CD14-positive monocyte (primary cell): ENCODE measurements at regions not wholly inside any gene's neighbourhood (a gene's known extent, or its start where the extent isn't known, plus 50 kb on each side); places are given as distances from the start of the nearest gene placed in this dataset.

Source experiments
- DNase-seq, 3 donors: peaks; one replicate each; pipeline ENCODE4 v3.0.0-alpha.2; 2011 to 2022
- H2AFZ ChIP-seq: 2 replicates; pipeline ENCODE4 v1.6.0; 2012; ENCODE audit warnings: mild to moderate bottlenecking, low read depth, low read length, inconsistent platforms; ENCODE audit not compliant: insufficient read depth, poor library complexity, severe bottlenecking
- H3K27ac ChIP-seq, 2 donors: 1 replicate in 1 of 2; 2 replicates in 1 of 2; pipeline ENCODE4 v1.5.1; 2012 to 2013; ENCODE audit warnings: low read length in 2 of 2, control low read depth in 1 of 2, inconsistent platforms in 1 of 2, low read depth in 1 of 2, mild to moderate bottlenecking in 1 of 2
- H3K27me3 ChIP-seq, 2 donors: one replicate each; pipeline versions ENCODE4 v1.6.0 to v1.6.1; 2011 to 2013; ENCODE audit warnings: low read length in 2 of 2; ENCODE audit not compliant: control insufficient read depth in 2 of 2, insufficient read depth in 2 of 2
- H3K36me3 ChIP-seq, 2 donors: replicated peaks in 1 of 2; 1 replicate in 1 of 2; 2 replicates in 1 of 2; pipeline versions ENCODE4 v1.5.1 to v1.6.1; 2012 to 2013; ENCODE audit warnings: low read length in 2 of 2, control low read depth in 1 of 2, inconsistent platforms in 1 of 2, mild to moderate bottlenecking in 1 of 2; ENCODE audit not compliant: insufficient read depth in 2 of 2, control insufficient read depth in 1 of 2
- H3K4me1 ChIP-seq, 2 donors: 1 replicate in 1 of 2; 2 replicates in 1 of 2; pipeline versions ENCODE4 v1.5.1 to v1.6.1; 2012 to 2013; ENCODE audit warnings: low read length in 2 of 2, control low read depth in 1 of 2, inconsistent platforms in 1 of 2, mild to moderate bottlenecking in 1 of 2, moderate library complexity in 1 of 2; ENCODE audit not compliant: insufficient read depth in 2 of 2, control insufficient read depth in 1 of 2
- H3K4me2 ChIP-seq: replicated peaks from 2 replicates; pipeline ENCODE3; 2012; ENCODE audit warnings: low read length, moderate library complexity, mild to moderate bottlenecking; ENCODE audit not compliant: poor library complexity, severe bottlenecking; ENCODE audit errors: extremely low read depth
- H3K4me3 ChIP-seq, 3 experiments: fragments of 200-600 bp in 1 of 3; sonication (generic) in 1 of 3; replicated peaks in 1 of 3; 1 replicate in 2 of 3; 2 replicates in 1 of 3; pipeline ENCODE4 v1.5.1; 2011 to 2013; ENCODE audit warnings: low read length in 3 of 3, mild to moderate bottlenecking in 3 of 3, control low read depth in 2 of 3, low read depth in 2 of 3, inconsistent platforms in 1 of 3, moderate library complexity in 1 of 3
- H3K79me2 ChIP-seq: 2 replicates; pipeline ENCODE4 v1.6.0; 2012; ENCODE audit warnings: mild to moderate bottlenecking, control low read depth, inconsistent platforms, low read length, moderate library complexity; ENCODE audit not compliant: insufficient read depth
- H3K9ac ChIP-seq: 2 replicates; pipeline ENCODE4 v1.6.0; 2017; ENCODE audit warnings: low read length, mild to moderate bottlenecking; ENCODE audit not compliant: insufficient read depth, poor library complexity, severe bottlenecking
- H3K9me3 ChIP-seq, 2 donors: replicated peaks in 1 of 2; 1 replicate in 1 of 2; 2 replicates in 1 of 2; pipeline versions ENCODE4 v1.5.1 to v1.6.1; 2012 to 2013; ENCODE audit warnings: low read length in 2 of 2, control low read depth in 1 of 2; ENCODE audit not compliant: control insufficient read depth in 1 of 2, insufficient read depth in 1 of 2
- H4K20me1 ChIP-seq: 2 replicates; pipeline ENCODE4 v1.6.0; 2012; ENCODE audit warnings: mild to moderate bottlenecking, low read length, control low read depth, moderate library complexity; ENCODE audit not compliant: insufficient read depth
- H3K27ac Mint-ChIP-seq, 7 donors: one replicate each; pipeline ENCODE4 v1.8.0; 2020; ENCODE audit warnings: mild to moderate bottlenecking in 7 of 7, mixed read lengths in 7 of 7, moderate library complexity in 6 of 7, inconsistent platforms in 2 of 7
- H3K27me3 Mint-ChIP-seq, 3 donors: one replicate each; pipeline ENCODE4 v1.8.0; 2021 to 2022; ENCODE audit warnings: low read depth in 3 of 3, mild to moderate bottlenecking in 3 of 3, mixed read lengths in 3 of 3, moderate library complexity in 3 of 3, inconsistent platforms in 1 of 3
- H3K36me3 Mint-ChIP-seq, 2 donors: one replicate each; pipeline ENCODE4 v1.8.0; 2020; ENCODE audit warnings: mixed read lengths in 2 of 2, inconsistent platforms in 1 of 2, mild to moderate bottlenecking in 1 of 2
- H3K4me1 Mint-ChIP-seq: one replicate; pipeline ENCODE4 v1.8.0; 2020; ENCODE audit warnings: mild to moderate bottlenecking, mixed read lengths
- H3K4me3 Mint-ChIP-seq, 2 donors: one replicate each; pipeline ENCODE4 v1.8.0; 2020; ENCODE audit warnings: mild to moderate bottlenecking in 2 of 2, mixed read lengths in 2 of 2, moderate library complexity in 1 of 2
- H3K9me3 Mint-ChIP-seq, 7 donors: one replicate each; pipeline ENCODE4 v1.8.0; 2020 to 2022; ENCODE audit warnings: mixed read lengths in 7 of 7, mild to moderate bottlenecking in 6 of 7, moderate library complexity in 6 of 7, inconsistent platforms in 2 of 7
- CTCF ChIP-seq: fragments of 200-600 bp; IDR thresholded peaks from one replicate; pipeline ENCODE4 v1.8.0; 2022; ENCODE audit warnings: antibody characterized with exemption, mild to moderate bottlenecking
- WGBS: methylation state at CpG from one replicate; pipeline ENCODE4 v1.1.5; 2013; ENCODE audit warnings: missing lambda C conversion rate; ENCODE audit not compliant: insufficient coverage; 5-methylcytosine and 5-hydroxymethylcytosine counted together
- intact Hi-C, 2 donors: fragments of 100-400 bp; cut with micrococcal nuclease; formaldehyde crosslinking; loops; one replicate each; pipeline versions ENCODE4 v1.15.0 to v1.15.1; 2023

- Mint-ChIP-seq H3K36me3 (peaks cover 14 to 22% of the 10 kb centered on the region in 2 donors), H3K9me3 (peaks cover 0 to 40% (median 32%) of the 10 kb centered on the region in 7 donors), H3K4me3 (peak overlapping the region; percentile 74 to 93), H3K27ac (no peak overlapping the region), H3K27me3 (peaks cover 91 to 97% (median 94%) of the 10 kb centered on the region in 3 donors), H3K4me1 (peaks cover 43% of the 10 kb centered on the region)
- H4K20me1 ChIP-seq: no peaks in the 10 kb centered on the region
- no peak overlapping the region for H3K27ac ChIP-seq
- no peak for TF ChIP-seq CTCF
- no peak for DNase-seq
- H2AFZ ChIP-seq: peak overlapping the region; percentile 50
- H3K36me3 ChIP-seq: no peaks in the 10 kb centered on the region
- no peaks in the 10 kb centered on the region for H3K79me2 ChIP-seq
- H3K9me3 ChIP-seq: peaks cover 0 to 61% of the 10 kb centered on the region in 2 donors
- peaks cover 48 to 52% of the 10 kb centered on the region in 2 donors for H3K4me1 ChIP-seq
- H3K4me2 ChIP-seq: peak overlapping the region; percentile 82
- H3K27me3 ChIP-seq: peaks cover 91 to 97% of the 10 kb centered on the region in 2 donors
- intact Hi-C loops: no loop called here
- WGBS: 3% methylated on average over 6 of the region's 33 CpGs
- H3K9ac ChIP-seq: no peak overlapping the region
- H3K4me3 ChIP-seq: peak overlapping the region in 1 of 3 experiments; percentile 73
Measured at GRCh38 chr3:43997788-43998369, 243.8 kb upstream of the TOPAZ1 start.

- DNase-seq: no peak
- H3K79me2 ChIP-seq: no peaks in the 10 kb centered on the region
- H2AFZ ChIP-seq: peak overlapping the region; percentile 50
- peaks cover 0 to 56% of the 10 kb centered on the region in 2 donors for H3K9me3 ChIP-seq
- TF ChIP-seq CTCF: no peak
- H3K4me2 ChIP-seq: peak overlapping the region; percentile 82
- H3K36me3 Mint-ChIP-seq: peaks cover 14 to 22% of the 10 kb centered on the region in 2 donors
- no peaks in the 10 kb centered on the region for H3K36me3 ChIP-seq
- no peak overlapping the region for H3K9ac ChIP-seq
- H3K27ac Mint-ChIP-seq: no peak overlapping the region
- H3K4me3 Mint-ChIP-seq: peak overlapping the region; percentile 74 to 93
- peaks cover 90 to 96% of the 10 kb centered on the region in 2 donors for H3K27me3 ChIP-seq
- H3K4me1 ChIP-seq: peaks cover 48 to 52% of the 10 kb centered on the region in 2 donors
- peaks cover 43% of the 10 kb centered on the region for H3K4me1 Mint-ChIP-seq
- H3K4me3 ChIP-seq: peak overlapping the region in 1 of 3 experiments; percentile 73
- 0% methylated on average over 16 of the region's 25 CpGs for WGBS
- peaks cover 0 to 36% (median 31%) of the 10 kb centered on the region in 7 donors for H3K9me3 Mint-ChIP-seq
- intact Hi-C loops: no loop called here
- H3K27ac ChIP-seq: no peak overlapping the region
- H4K20me1 ChIP-seq: no peaks in the 10 kb centered on the region
- peaks cover 87 to 97% (median 93%) of the 10 kb centered on the region in 3 donors for H3K27me3 Mint-ChIP-seq
Measured at GRCh38 chr3:43998370-43998835, 243.3 kb upstream of the TOPAZ1 start.
